ENCODE measurements at regions not wholly inside any gene's neighbourhood (a gene's known extent, or its start where the extent isn't known, plus 50 kb on each side); places are given as distances from the start of the nearest gene placed in this dataset.
A peak's percentile ranks its signal among the peaks of the same experiment; 100 is the strongest.

DNA sequence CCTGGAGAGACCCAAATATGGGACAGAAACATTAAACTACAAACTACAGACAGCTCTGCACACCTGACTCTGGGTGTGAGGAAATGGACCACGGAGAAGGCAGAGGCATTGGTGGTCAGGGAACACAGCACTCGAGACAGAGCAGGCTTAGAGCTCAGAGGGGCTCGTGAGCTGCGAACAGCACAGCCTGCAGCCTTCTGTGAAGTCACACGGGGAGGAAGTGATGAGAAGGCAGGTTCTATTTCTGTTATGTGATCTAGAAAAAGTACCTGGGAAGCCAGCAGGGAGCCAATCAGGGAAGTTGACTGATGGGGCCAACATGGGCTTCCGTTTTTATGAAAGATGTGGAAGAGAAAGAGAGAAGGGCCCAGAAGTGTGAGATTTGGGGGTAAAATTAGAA is 88.9 kb upstream of the SNAP25 start:
- ChIA-PET POLR2A (no interaction called here), CTCF (interaction anchor here (0.7 to 2.2 kb wide), 4 partner anchors 8 to 116 kb away, joined by 3 to 7 read pairs (median 3); no protein-coding TSS in a partner anchor)
- ATAC-seq (no peak), DNase-seq (ENCODE audit: low read depth in 1 of 2, low spot score in 1 of 2) (no peak), FAIRE-seq (peak; percentile 43)
- no peak for TF ChIP-seq MYC (IDR thresholded peaks at IDR 0.05; ENCODE audit: borderline replicate concordance, low read length)
- TF ChIP-seq, protein P1, sequence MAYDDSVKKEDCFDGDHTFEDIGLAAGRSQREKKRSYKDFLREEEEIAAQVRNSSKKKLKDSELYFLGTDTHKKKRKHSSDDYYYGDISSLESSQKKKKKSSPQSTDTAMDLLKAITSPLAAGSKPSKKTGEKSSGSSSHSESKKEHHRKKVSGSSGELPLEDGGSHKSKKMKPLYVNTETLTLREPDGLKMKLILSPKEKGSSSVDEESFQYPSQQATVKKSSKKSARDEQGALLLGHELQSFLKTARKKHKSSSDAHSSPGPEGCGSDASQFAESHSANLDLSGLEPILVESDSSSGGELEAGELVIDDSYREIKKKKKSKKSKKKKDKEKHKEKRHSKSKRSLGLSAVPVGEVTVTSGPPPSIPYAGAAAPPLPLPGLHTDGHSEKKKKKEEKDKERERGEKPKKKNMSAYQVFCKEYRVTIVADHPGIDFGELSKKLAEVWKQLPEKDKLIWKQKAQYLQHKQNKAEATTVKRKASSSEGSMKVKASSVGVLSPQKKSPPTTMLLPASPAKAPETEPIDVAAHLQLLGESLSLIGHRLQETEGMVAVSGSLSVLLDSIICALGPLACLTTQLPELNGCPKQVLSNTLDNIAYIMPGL (CRISPR knock-in tag; IDR thresholded peaks at IDR 0.05; ENCODE audit: borderline replicate concordance) = no peak
- no peak for TF ChIP-seq HDAC2 (IDR thresholded peaks at IDR 0.05)
- TF ChIP-seq EHMT2 (IDR thresholded peaks at IDR 0.05; ENCODE audit: low read depth) = no peak
- TF ChIP-seq MAFK (IDR thresholded peaks at IDR 0.05; ENCODE audit: partially characterized antibody) = no peak
- TF ChIP-seq, protein P2, sequence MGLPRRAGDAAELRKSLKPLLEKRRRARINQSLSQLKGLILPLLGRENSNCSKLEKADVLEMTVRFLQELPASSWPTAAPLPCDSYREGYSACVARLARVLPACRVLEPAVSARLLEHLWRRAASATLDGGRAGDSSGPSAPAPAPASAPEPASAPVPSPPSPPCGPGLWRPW (IDR thresholded peaks at IDR 0.05) = no peak
- TF ChIP-seq NR3C1 (IDR thresholded peaks at IDR 0.05) = no peak
- no peak for TF ChIP-seq TFCP2L1 (CRISPR knock-in tag; IDR thresholded peaks at IDR 0.05)
- TF ChIP-seq RNF2 (IDR thresholded peaks at IDR 0.05; ENCODE audit: borderline replicate concordance, low read depth) = no peak
- TF ChIP-seq EHF (CRISPR knock-in tag; IDR thresholded peaks at IDR 0.05) = no peak
- no peak for TF ChIP-seq HOXB5 (CRISPR knock-in tag; IDR thresholded peaks at IDR 0.05)
- no peak for TF ChIP-seq FOSL2 (IDR thresholded peaks at IDR 0.05)
- no peak for TF ChIP-seq FOSL2 (CRISPR knock-in tag; IDR thresholded peaks at IDR 0.05)
- no peak for TF ChIP-seq CBX2 (IDR thresholded peaks at IDR 0.05; ENCODE audit: borderline replicate concordance, low read depth)
- TF ChIP-seq EP300 (IDR thresholded peaks at IDR 0.05) = no peak
- TF ChIP-seq NPAS2 (CRISPR knock-in tag; IDR thresholded peaks at IDR 0.05; ENCODE audit: borderline replicate concordance) = no peak
- TF ChIP-seq ZFP36 (IDR thresholded peaks at IDR 0.05; ENCODE audit: borderline replicate concordance, partially characterized antibody) = no peak
- TF ChIP-seq, protein P3, sequence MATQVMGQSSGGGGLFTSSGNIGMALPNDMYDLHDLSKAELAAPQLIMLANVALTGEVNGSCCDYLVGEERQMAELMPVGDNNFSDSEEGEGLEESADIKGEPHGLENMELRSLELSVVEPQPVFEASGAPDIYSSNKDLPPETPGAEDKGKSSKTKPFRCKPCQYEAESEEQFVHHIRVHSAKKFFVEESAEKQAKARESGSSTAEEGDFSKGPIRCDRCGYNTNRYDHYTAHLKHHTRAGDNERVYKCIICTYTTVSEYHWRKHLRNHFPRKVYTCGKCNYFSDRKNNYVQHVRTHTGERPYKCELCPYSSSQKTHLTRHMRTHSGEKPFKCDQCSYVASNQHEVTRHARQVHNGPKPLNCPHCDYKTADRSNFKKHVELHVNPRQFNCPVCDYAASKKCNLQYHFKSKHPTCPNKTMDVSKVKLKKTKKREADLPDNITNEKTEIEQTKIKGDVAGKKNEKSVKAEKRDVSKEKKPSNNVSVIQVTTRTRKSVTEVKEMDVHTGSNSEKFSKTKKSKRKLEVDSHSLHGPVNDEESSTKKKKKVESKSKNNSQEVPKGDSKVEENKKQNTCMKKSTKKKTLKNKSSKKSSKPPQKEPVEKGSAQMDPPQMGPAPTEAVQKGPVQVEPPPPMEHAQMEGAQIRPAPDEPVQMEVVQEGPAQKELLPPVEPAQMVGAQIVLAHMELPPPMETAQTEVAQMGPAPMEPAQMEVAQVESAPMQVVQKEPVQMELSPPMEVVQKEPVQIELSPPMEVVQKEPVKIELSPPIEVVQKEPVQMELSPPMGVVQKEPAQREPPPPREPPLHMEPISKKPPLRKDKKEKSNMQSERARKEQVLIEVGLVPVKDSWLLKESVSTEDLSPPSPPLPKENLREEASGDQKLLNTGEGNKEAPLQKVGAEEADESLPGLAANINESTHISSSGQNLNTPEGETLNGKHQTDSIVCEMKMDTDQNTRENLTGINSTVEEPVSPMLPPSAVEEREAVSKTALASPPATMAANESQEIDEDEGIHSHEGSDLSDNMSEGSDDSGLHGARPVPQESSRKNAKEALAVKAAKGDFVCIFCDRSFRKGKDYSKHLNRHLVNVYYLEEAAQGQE (IDR thresholded peaks at IDR 0.05) = no peak
- no peak for TF ChIP-seq SMC3 (IDR thresholded peaks at IDR 0.05)
- TF ChIP-seq ZNF302 (CRISPR knock-in tag; IDR thresholded peaks at IDR 0.05) = no peak
- Histone ChIP-seq H3K27ac (peak overlapping the region in 1 of 2 experiments; percentile 62; a peak in 3 of 6 replicates), H3K4me1 (peaks cover 24% of the 10 kb centered on the region), H3K4me2 (no peak overlapping the region), H3K4me3 (no peak overlapping the region), H3K9me3 (peaks cover 19% of the 10 kb centered on the region)
- WGBS (ENCODE audit: missing lambda C conversion rate) = 73% methylated on average over 6 of the region's 6 CpGs

DNA sequence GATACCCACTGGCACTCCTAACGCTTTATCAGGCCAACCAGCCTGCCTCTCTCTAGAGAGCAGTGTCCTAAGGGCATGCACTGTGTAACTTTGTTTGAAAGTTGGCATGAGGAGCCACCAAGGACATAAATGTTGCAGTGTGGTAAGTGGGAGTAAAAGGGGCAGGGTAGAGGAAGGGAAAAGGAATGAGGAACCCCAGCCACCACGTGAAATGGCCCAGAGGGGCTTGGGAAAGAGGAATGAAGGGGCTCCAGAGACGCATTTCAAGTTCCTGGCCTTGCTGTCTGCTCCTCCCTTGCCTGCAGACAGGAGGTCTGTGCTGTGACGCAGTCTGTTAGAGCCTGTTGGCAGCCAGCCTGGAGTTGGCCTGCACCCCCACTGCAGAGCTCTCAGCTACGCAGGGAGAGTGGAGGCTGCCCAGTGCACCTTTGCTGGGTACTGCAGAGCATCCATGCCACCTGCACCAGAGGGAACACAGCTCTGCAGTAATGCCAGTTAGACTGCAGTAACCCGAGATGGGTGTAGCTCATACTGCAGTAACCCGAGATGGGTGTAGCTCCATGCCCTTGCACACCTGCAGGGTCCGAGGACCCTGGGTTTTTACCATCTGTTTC is 86.8 kb upstream of the SNAP25 start:
- H3K4me1 ChIP-seq = peaks cover 24% of the 10 kb centered on the region
- WGBS (ENCODE audit: missing lambda C conversion rate) = 30% methylated on average over 8 of the region's 8 CpGs
- TF ChIP-seq JUN (IDR thresholded peaks at IDR 0.05) (peak in 1 of 2 experiments; percentile 49; a peak in 1 of 5 replicates), RFX5 (IDR thresholded peaks at IDR 0.05) (no peak), EP300 (IDR thresholded peaks at IDR 0.05) (peak; percentile 34 to 76; a peak in 2 of 5 replicates)
- POLR2A ChIA-PET = no interaction called here
- FAIRE-seq (peak; percentile 7), ATAC-seq (peak; percentile 94 to 96), DNase-seq (ENCODE audit: low read depth in 1 of 2, low spot score in 1 of 2) (peak; percentile 37 to 78)
- H3K4me2 ChIP-seq = peak overlapping the region; percentile 44
- no peak overlapping the region for H3K4me3 ChIP-seq
- CTCF ChIA-PET = interaction anchor here (0.6 to 1.0 kb wide), 2 partner anchors 9 to 47 kb away, joined by 3 to 4 read pairs; no protein-coding TSS in a partner anchor
- peaks cover 4% of the 10 kb centered on the region; the same call in 2 of the 3 replicates for H3K9me3 ChIP-seq
- H3K27ac ChIP-seq = peak overlapping the region; percentile 69 to 83
